ENCODE measurements at regions not wholly inside any gene's neighbourhood (a gene's known extent, or its start where the extent isn't known, plus 50 kb on each side); places are given as distances from the start of the nearest gene placed in this dataset.
"Not testable (repeated sequence)": the region's sequence is repeated elsewhere in the genome, so short reads cannot be mapped to it uniquely, and the experiment has no call there.

- CTCF ChIA-PET = no interaction called here
- POLR2A ChIA-PET = no interaction called here
- DNase-seq (ENCODE audit: extremely low spot score) = no peak
- TF ChIP-seq HDGF (IDR thresholded peaks at IDR 0.05; ENCODE audit: borderline replicate concordance) (no peak), ARNT (IDR thresholded peaks at IDR 0.05) (no peak)
These were observed 152.6 kb upstream of the TBX3 start for GRCh38 chr12:114836609-114837008.

DNA sequence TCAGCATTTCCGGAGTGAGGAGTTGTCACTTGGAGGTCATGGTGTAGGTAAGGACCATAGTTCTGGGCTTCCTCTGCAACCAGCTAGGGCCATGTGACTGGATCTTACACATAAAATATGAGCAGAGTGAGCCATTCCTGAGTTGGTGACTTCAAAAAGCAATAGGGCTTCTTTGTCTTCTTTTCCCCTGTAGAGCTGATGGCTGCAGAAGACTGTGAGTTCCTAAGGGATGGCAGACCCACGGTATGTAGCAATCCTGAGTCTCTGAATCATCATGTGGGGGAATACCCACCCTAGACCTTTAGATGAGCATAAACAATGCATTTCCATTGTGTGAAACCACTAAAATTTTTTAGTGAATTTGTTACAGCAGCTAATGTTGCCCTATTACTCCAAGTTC is 151.1 kb upstream of the TBX3 start:
- ChIA-PET POLR2A (no interaction called here), CTCF (no interaction called here)
- TF ChIP-seq BHLHE40 (IDR thresholded peaks at IDR 0.05; ENCODE audit: borderline replicate concordance) (no peak), HDGF (IDR thresholded peaks at IDR 0.05; ENCODE audit: borderline replicate concordance) (no peak), FOXK2 (IDR thresholded peaks at IDR 0.05) (no peak), ARNT (IDR thresholded peaks at IDR 0.05) (no peak), FOXA1 (IDR thresholded peaks at IDR 0.05) (no peak), FOXM1 (IDR thresholded peaks at IDR 0.05; ENCODE audit: borderline replicate concordance) (no peak), LEF1 (IDR thresholded peaks at IDR 0.05; ENCODE audit: borderline replicate concordance) (no peak), TARDBP (IDR thresholded peaks at IDR 0.05) (no peak), SP1 (IDR thresholded peaks at IDR 0.05) (no peak), SUZ12 (IDR thresholded peaks at IDR 0.05) (no peak), ELF4 (IDR thresholded peaks at IDR 0.05) (no peak), ZNF384 (IDR thresholded peaks at IDR 0.05) (no peak), NFRKB (IDR thresholded peaks at IDR 0.05) (no peak), L3MBTL2 (conservative IDR thresholded peaks at IDR 0.05) (no peak), CTBP1 (IDR thresholded peaks at IDR 0.05; ENCODE audit: borderline replicate concordance) (no peak)
- TF ChIP-seq, protein P1, sequence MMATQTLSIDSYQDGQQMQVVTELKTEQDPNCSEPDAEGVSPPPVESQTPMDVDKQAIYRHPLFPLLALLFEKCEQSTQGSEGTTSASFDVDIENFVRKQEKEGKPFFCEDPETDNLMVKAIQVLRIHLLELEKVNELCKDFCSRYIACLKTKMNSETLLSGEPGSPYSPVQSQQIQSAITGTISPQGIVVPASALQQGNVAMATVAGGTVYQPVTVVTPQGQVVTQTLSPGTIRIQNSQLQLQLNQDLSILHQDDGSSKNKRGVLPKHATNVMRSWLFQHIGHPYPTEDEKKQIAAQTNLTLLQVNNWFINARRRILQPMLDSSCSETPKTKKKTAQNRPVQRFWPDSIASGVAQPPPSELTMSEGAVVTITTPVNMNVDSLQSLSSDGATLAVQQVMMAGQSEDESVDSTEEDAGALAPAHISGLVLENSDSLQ (IDR thresholded peaks at IDR 0.05) = no peak
- DNase-seq (ENCODE audit: extremely low spot score) = no peak

DNA sequence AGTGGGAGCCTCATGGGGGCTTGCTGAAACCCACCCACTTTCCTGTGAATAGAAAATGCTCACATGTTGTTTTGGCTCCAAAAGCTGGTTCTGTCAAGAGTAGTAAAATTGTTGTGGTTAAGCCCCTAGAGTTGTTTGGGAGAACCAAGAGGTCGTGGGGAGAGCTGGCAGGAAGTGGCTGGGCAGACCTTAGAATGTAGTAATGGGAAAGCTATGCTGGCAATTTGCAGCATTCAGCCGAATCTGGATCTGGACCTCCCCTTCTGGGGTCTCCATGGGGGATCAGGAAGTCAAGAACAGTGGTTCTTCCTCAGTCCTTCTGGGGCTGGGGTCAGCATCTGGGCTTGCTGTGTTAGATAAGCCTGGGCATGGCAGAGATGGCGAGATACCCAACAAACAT is 150.6 kb upstream of the TBX3 start:
- DNase-seq (ENCODE audit: extremely low spot score) = no peak
- CTCF ChIA-PET = no interaction called here
- POLR2A ChIA-PET = no interaction called here
- TF ChIP-seq HDGF (IDR thresholded peaks at IDR 0.05; ENCODE audit: borderline replicate concordance) = no peak
- TF ChIP-seq NFRKB (IDR thresholded peaks at IDR 0.05) = no peak
- TF ChIP-seq, protein P1 (IDR thresholded peaks at IDR 0.05) = no peak
- TF ChIP-seq SUZ12 (IDR thresholded peaks at IDR 0.05) = no peak
- TF ChIP-seq LEF1 (IDR thresholded peaks at IDR 0.05; ENCODE audit: borderline replicate concordance) = no peak
- no peak for TF ChIP-seq FOXA1 (IDR thresholded peaks at IDR 0.05)
- TF ChIP-seq SP1 (IDR thresholded peaks at IDR 0.05) = no peak
- TF ChIP-seq FOXK2 (IDR thresholded peaks at IDR 0.05) = no peak
- no peak for TF ChIP-seq FOXM1 (IDR thresholded peaks at IDR 0.05; ENCODE audit: borderline replicate concordance)
- no peak for TF ChIP-seq BHLHE40 (IDR thresholded peaks at IDR 0.05; ENCODE audit: borderline replicate concordance)
- no peak for TF ChIP-seq CTBP1 (IDR thresholded peaks at IDR 0.05; ENCODE audit: borderline replicate concordance)
- no peak for TF ChIP-seq L3MBTL2 (conservative IDR thresholded peaks at IDR 0.05)
- no peak for TF ChIP-seq ARNT (IDR thresholded peaks at IDR 0.05)
- TF ChIP-seq ELF4 (IDR thresholded peaks at IDR 0.05) = no peak
- TF ChIP-seq ZNF384 (IDR thresholded peaks at IDR 0.05) = no peak
- TF ChIP-seq TARDBP (IDR thresholded peaks at IDR 0.05) = no peak

GRCh38 chr12:114829833-114830232 is 145.9 kb upstream of the TBX3 start:
- TF ChIP-seq CTBP1 (IDR thresholded peaks at IDR 0.05; ENCODE audit: borderline replicate concordance) = no peak
- TF ChIP-seq LEF1 (IDR thresholded peaks at IDR 0.05; ENCODE audit: borderline replicate concordance) = no peak
- TF ChIP-seq FOXM1 (IDR thresholded peaks at IDR 0.05; ENCODE audit: borderline replicate concordance) = no peak
- no peak for TF ChIP-seq ARNT (IDR thresholded peaks at IDR 0.05)
- no peak for TF ChIP-seq SUZ12 (IDR thresholded peaks at IDR 0.05)
- no peak for TF ChIP-seq L3MBTL2 (conservative IDR thresholded peaks at IDR 0.05)
- no peak for TF ChIP-seq ELF4 (IDR thresholded peaks at IDR 0.05)
- no peak for TF ChIP-seq ZNF384 (IDR thresholded peaks at IDR 0.05)
- no peak for TF ChIP-seq SP1 (IDR thresholded peaks at IDR 0.05)
- TF ChIP-seq HDGF (IDR thresholded peaks at IDR 0.05; ENCODE audit: borderline replicate concordance) = no peak
- TF ChIP-seq BHLHE40 (IDR thresholded peaks at IDR 0.05; ENCODE audit: borderline replicate concordance) = no peak
- TF ChIP-seq FOXK2 (IDR thresholded peaks at IDR 0.05) = no peak
- TF ChIP-seq FOXA1 (IDR thresholded peaks at IDR 0.05) = no peak
- TF ChIP-seq TARDBP (IDR thresholded peaks at IDR 0.05) = no peak
- TF ChIP-seq NFRKB (IDR thresholded peaks at IDR 0.05) = no peak
- TF ChIP-seq, protein P1 (IDR thresholded peaks at IDR 0.05) = no peak
- CTCF ChIA-PET = interaction anchor here (0.7 kb wide), 1 partner anchor 11 kb away, joined by 3 read pairs; no protein-coding TSS in a partner anchor
- no peak for DNase-seq (ENCODE audit: extremely low spot score)
- POLR2A ChIA-PET = no interaction called here

- CTCF ChIA-PET = interaction anchor here (0.7 kb wide), 1 partner anchor 11 kb away, joined by 3 read pairs; no protein-coding TSS in a partner anchor
- DNase-seq (ENCODE audit: extremely low spot score); POLR2A ChIA-PET: not testable (repeated sequence)
These were observed 145.3 kb upstream of the TBX3 start for GRCh38 chr12:114829244-114829643.

GRCh38 chr12:114827461-114827860 is 143.5 kb upstream of the TBX3 start:
- TF ChIP-seq SP1 (IDR thresholded peaks at IDR 0.05) = no peak
- TF ChIP-seq TARDBP (IDR thresholded peaks at IDR 0.05) = no peak
- TF ChIP-seq FOXM1 (IDR thresholded peaks at IDR 0.05; ENCODE audit: borderline replicate concordance) = no peak
- no peak for TF ChIP-seq ELF4 (IDR thresholded peaks at IDR 0.05)
- TF ChIP-seq ZNF384 (IDR thresholded peaks at IDR 0.05) = no peak
- TF ChIP-seq L3MBTL2 (conservative IDR thresholded peaks at IDR 0.05) = no peak
- no peak for TF ChIP-seq SUZ12 (IDR thresholded peaks at IDR 0.05)
- no peak for TF ChIP-seq CTBP1 (IDR thresholded peaks at IDR 0.05; ENCODE audit: borderline replicate concordance)
- TF ChIP-seq FOXA1 (IDR thresholded peaks at IDR 0.05) = no peak
- no peak for TF ChIP-seq NFRKB (IDR thresholded peaks at IDR 0.05)
- TF ChIP-seq HDGF (IDR thresholded peaks at IDR 0.05; ENCODE audit: borderline replicate concordance) = no peak
- no peak for TF ChIP-seq ARNT (IDR thresholded peaks at IDR 0.05)
- TF ChIP-seq, protein P1 (IDR thresholded peaks at IDR 0.05) = no peak
- TF ChIP-seq BHLHE40 (IDR thresholded peaks at IDR 0.05; ENCODE audit: borderline replicate concordance) = no peak
- TF ChIP-seq LEF1 (IDR thresholded peaks at IDR 0.05; ENCODE audit: borderline replicate concordance) = no peak
- TF ChIP-seq FOXK2 (IDR thresholded peaks at IDR 0.05) = no peak
- POLR2A ChIA-PET = no interaction called here
- CTCF ChIA-PET = no interaction called here
- no peak for DNase-seq (ENCODE audit: extremely low spot score)
